ENCODE measurements at regions not wholly inside any gene's neighbourhood (a gene's known extent, or its start where the extent isn't known, plus 50 kb on each side); places are given as distances from the start of the nearest gene placed in this dataset.

- TF ChIP-seq CTCF (IDR thresholded peaks at IDR 0.05) (no peak), EP300 (IDR thresholded peaks at IDR 0.05) (no peak), POLR2AphosphoS5 (IDR thresholded peaks at IDR 0.05) (no peak), POLR2A (IDR thresholded peaks at IDR 0.05) (no peak)
These were observed 456.7 kb downstream of the SLC16A7 start for GRCh38 chr12:60052483-60052882.
